ENCODE measurements at regions not wholly inside any gene's neighbourhood (a gene's known extent, or its start where the extent isn't known, plus 50 kb on each side); places are given as distances from the start of the nearest gene placed in this dataset.

GRCh38 chr17:77619851-77620250 lies 338.7 kb upstream of the TNRC6C start:
- TF ChIP-seq CTCF (IDR thresholded peaks at IDR 0.05) (no peak), POLR2A (IDR thresholded peaks at IDR 0.05) (no peak)

All from upper lobe of left lung (tissue), 4 donors.